PC-9 (cell line): ENCODE measurements at regions not wholly inside any gene's neighbourhood (a gene's known extent, or its start where the extent isn't known, plus 50 kb on each side); places are given as distances from the start of the nearest gene placed in this dataset.

Experiments used
- BruUV-seq: library from RNA; stranded (reverse); fragments of 400-500 nt; replicated peaks from 2 replicates; lab custom pipeline; 2021; lab: Mats Ljungman, UMichigan
- CTCF ChIA-PET: fragments of 300-600 bp; sonication (Branson Sonifier 250); formaldehyde crosslinking; loops from one replicate; lab custom pipeline; 2022; ENCODE audit warnings: antibody characterized with exemption; lab: Charles Lee
- POLR2A ChIA-PET: fragments of 300-600 bp; sonication (Branson Sonifier 250); formaldehyde crosslinking; loops from one replicate; lab custom pipeline; 2022; ENCODE audit warnings: antibody characterized with exemption; ENCODE audit not compliant: unreplicated experiment; lab: Charles Lee
- DNase-seq, 2 experiments: peaks; one replicate each; pipeline versions ENCODE4 v3.0.0 to v3.0.0-alpha.2; 2015 to 2022; ENCODE audit warnings: mixed read lengths in 1 of 2
- H2AFZ ChIP-seq: fragments of 200-600 bp; sonication (generic); 2 replicates; pipeline ENCODE4 v1.8.1; 2017; ENCODE audit warnings: antibody characterized with exemption
- H3F3A ChIP-seq: fragments of 200-600 bp; sonication (generic); 2 replicates; pipeline ENCODE4 v1.8.1; 2017; ENCODE audit warnings: antibody characterized with exemption, mild to moderate bottlenecking, low read depth; ENCODE audit not compliant: insufficient read depth
- H3K27ac ChIP-seq: fragments of 200-600 bp; sonication (generic); 2 replicates; pipeline ENCODE4 v1.6.1; 2016; ENCODE audit warnings: mixed run types
- H3K27me3 ChIP-seq: fragments of 200-600 bp; sonication (generic); 2 replicates; pipeline ENCODE4 v1.6.1; 2016; ENCODE audit warnings: low read depth, mixed run types; ENCODE audit not compliant: insufficient read depth
- H3K36me3 ChIP-seq: fragments of 200-600 bp; sonication (generic); 2 replicates; pipeline ENCODE4 v1.6.1; 2016; ENCODE audit warnings: low read depth, mixed run types
- H3K4me1 ChIP-seq: fragments of 200-600 bp; sonication (generic); replicated peaks from 2 replicates; pipeline ENCODE4 v1.6.1; 2016; ENCODE audit warnings: mixed run types; ENCODE audit not compliant: insufficient read depth
- H3K4me2 ChIP-seq: fragments of 200-600 bp; sonication (generic); 2 replicates; pipeline ENCODE4 v1.6.1; 2017; ENCODE audit warnings: mixed run types
- H3K4me3 ChIP-seq: fragments of 200-600 bp; sonication (generic); 2 replicates; pipeline ENCODE4 v1.6.1; 2016; ENCODE audit warnings: mixed run types
- H3K79me2 ChIP-seq: fragments of 200-600 bp; sonication (generic); 2 replicates; pipeline ENCODE4 v1.6.1; 2017; ENCODE audit warnings: low read depth, mixed run types
- H3K9me2 ChIP-seq: fragments of 200-600 bp; sonication (generic); 2 replicates; pipeline ENCODE4 v1.8.1; 2017; ENCODE audit warnings: mild to moderate bottlenecking; ENCODE audit not compliant: insufficient read depth
- H3K9me3 ChIP-seq: fragments of 200-600 bp; sonication (generic); 2 replicates; pipeline ENCODE4 v1.8.1; 2016; ENCODE audit warnings: low read depth; ENCODE audit not compliant: insufficient read depth
- H4K20me1 ChIP-seq: fragments of 200-600 bp; sonication (generic); 2 replicates; pipeline ENCODE4 v1.8.1; 2017; ENCODE audit not compliant: insufficient read depth
- EZH2 ChIP-seq: fragments of 200-600 bp; sonication (generic); IDR thresholded peaks from 2 replicates; pipeline ENCODE4 v1.8.0; 2017; ENCODE audit warnings: antibody characterized with exemption, low read depth
- intact Hi-C: fragments of 100-400 bp; cut with micrococcal nuclease; formaldehyde crosslinking; loops from one replicate; pipeline ENCODE4 v1.10.0; 2022; ENCODE audit not compliant: unreplicated experiment
- TF ChIP-seq, protein P1 (sequence below): fragments of 200-600 bp; sonication (generic); conservative IDR thresholded peaks from 2 replicates; pipeline ENCODE4 v1.6.1; 2017; ENCODE audit warnings: mixed run types, antibody characterized with exemption, mild to moderate bottlenecking, moderate library complexity

DNA sequence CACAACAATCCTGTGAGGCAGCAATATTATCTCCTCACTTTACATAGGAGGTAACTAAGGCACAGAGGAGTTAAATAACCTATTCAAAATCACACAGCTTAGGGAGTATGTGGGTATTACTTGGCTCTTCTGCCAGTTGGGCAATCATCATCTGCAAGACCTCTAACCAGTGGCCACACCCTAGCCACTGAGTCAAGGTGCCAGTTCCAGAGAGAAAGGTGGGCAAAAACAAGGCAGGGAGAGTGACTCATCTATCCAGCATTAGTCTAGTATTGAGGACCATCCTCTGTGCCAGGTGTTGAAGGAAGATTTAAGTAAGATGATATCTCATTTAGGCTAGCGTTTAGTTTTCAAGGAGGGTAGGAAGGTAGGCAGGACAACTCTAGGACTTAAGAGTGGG is 113.9 kb upstream of the EOLA2 start:
- no peaks in the 10 kb centered on the region for H3K27me3 ChIP-seq
- no peaks in the 10 kb centered on the region for H4K20me1 ChIP-seq
- no peaks in the 10 kb centered on the region for H3K36me3 ChIP-seq
- H3K4me2 ChIP-seq = peak overlapping the region; percentile 29; the same call in 1 of the 2 replicates
- H3K4me3 ChIP-seq = no peak overlapping the region
- CTCF ChIA-PET = no interaction called here
- H3K4me1 ChIP-seq = peaks cover 31% of the 10 kb centered on the region
- peaks cover 17% of the 10 kb centered on the region for H3F3A ChIP-seq
- BruUV-seq = no TSS peak
- no peaks in the 10 kb centered on the region for H3K79me2 ChIP-seq
- POLR2A ChIA-PET = no interaction called here
- no peaks in the 10 kb centered on the region for H3K9me2 ChIP-seq
- no peak for DNase-seq
- no peak overlapping the region for H2AFZ ChIP-seq
- H3K9me3 ChIP-seq = no peaks in the 10 kb centered on the region
- no peak for TF ChIP-seq EZH2
- TF ChIP-seq, protein P1, sequence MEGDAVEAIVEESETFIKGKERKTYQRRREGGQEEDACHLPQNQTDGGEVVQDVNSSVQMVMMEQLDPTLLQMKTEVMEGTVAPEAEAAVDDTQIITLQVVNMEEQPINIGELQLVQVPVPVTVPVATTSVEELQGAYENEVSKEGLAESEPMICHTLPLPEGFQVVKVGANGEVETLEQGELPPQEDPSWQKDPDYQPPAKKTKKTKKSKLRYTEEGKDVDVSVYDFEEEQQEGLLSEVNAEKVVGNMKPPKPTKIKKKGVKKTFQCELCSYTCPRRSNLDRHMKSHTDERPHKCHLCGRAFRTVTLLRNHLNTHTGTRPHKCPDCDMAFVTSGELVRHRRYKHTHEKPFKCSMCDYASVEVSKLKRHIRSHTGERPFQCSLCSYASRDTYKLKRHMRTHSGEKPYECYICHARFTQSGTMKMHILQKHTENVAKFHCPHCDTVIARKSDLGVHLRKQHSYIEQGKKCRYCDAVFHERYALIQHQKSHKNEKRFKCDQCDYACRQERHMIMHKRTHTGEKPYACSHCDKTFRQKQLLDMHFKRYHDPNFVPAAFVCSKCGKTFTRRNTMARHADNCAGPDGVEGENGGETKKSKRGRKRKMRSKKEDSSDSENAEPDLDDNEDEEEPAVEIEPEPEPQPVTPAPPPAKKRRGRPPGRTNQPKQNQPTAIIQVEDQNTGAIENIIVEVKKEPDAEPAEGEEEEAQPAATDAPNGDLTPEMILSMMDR = no peak
- H3K27ac ChIP-seq = peak overlapping the region; percentile 79
- intact Hi-C loops = loop anchor here (5.0 kb wide), 3 partner anchors 85 to 310 kb away; partner anchors contain the start of gene MAMLD1

DNA sequence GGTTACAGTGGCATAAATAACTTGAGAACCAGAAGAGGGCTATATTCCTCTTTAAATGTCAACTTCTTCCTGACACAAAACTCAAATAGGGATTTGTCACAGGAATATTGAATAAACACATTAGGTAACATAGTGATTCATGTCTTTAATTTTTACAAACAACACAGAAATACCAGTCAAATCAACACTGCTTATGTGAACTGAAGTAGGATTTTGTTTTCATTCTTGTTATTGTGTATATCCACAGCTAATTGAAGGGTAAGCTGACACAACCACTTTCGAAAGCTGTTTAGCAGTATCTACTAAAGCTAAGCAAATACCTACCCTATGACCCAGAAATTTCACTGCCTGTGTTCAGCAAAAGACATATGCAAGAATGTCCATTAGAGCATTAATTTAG is 120.4 kb upstream of the EOLA2 start:
- Histone ChIP-seq H3K36me3 (no peaks in the 10 kb centered on the region), H3K4me3 (no peak overlapping the region), H2AFZ (no peak overlapping the region), H3K27ac (peak overlapping the region; percentile 33), H3K79me2 (no peaks in the 10 kb centered on the region), H3K27me3 (no peaks in the 10 kb centered on the region), H3F3A (peaks cover 22% of the 10 kb centered on the region), H3K4me2 (peak overlapping the region; percentile 23; the same call in 1 of the 2 replicates), H3K4me1 (peaks cover 32% of the 10 kb centered on the region), H3K9me3 (no peaks in the 10 kb centered on the region), H4K20me1 (no peaks in the 10 kb centered on the region), H3K9me2 (no peaks in the 10 kb centered on the region)
- TF ChIP-seq, protein P1 = no peak
- TF ChIP-seq EZH2 = no peak
- intact Hi-C loops = no loop called here
- DNase-seq = peak in 1 of 2 experiments; percentile 52
- no TSS peak for BruUV-seq
- ChIA-PET CTCF (no interaction called here), POLR2A (no interaction called here)

DNA sequence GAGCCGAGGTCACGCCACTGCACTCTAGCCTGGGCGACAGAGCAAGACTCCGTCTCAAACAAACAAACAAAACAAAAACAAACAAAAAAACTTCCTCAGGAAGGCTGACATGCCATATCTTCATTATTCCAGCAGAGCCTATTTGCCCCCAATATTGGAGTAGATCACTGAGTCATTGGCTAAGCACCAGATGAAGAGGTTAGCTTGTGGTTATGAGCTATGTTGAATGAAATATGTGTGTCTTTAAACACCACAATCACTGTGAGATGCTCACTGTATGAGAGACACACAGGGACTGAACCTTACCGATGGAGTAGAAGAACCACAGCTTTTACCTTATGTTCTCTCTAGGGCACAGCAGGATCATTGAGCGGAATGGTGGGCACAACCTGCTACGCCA is 122.1 kb upstream of the EOLA2 start:
- no peak for TF ChIP-seq EZH2
- Histone ChIP-seq H2AFZ (no peak overlapping the region), H3K79me2 (no peaks in the 10 kb centered on the region), H3K9me3 (no peaks in the 10 kb centered on the region), H3K4me1 (peaks cover 33% of the 10 kb centered on the region), H3K9me2 (no peaks in the 10 kb centered on the region), H4K20me1 (no peaks in the 10 kb centered on the region), H3K36me3 (no peaks in the 10 kb centered on the region), H3K4me3 (no peak overlapping the region), H3F3A (peaks cover 22% of the 10 kb centered on the region), H3K27ac (no peak overlapping the region), H3K27me3 (no peaks in the 10 kb centered on the region), H3K4me2 (no peak overlapping the region)
- ChIA-PET POLR2A (no interaction called here), CTCF (interaction anchor here (0.7 kb wide), 1 partner anchor 389 kb away, joined by 3 read pairs; no protein-coding TSS in a partner anchor)
- intact Hi-C loops = no loop called here
- no peak for DNase-seq
- BruUV-seq = no TSS peak
